ENCODE measurements at regions not wholly inside any gene's neighbourhood (a gene's known extent, or its start where the extent isn't known, plus 50 kb on each side); places are given as distances from the start of the nearest gene placed in this dataset.

DNA sequence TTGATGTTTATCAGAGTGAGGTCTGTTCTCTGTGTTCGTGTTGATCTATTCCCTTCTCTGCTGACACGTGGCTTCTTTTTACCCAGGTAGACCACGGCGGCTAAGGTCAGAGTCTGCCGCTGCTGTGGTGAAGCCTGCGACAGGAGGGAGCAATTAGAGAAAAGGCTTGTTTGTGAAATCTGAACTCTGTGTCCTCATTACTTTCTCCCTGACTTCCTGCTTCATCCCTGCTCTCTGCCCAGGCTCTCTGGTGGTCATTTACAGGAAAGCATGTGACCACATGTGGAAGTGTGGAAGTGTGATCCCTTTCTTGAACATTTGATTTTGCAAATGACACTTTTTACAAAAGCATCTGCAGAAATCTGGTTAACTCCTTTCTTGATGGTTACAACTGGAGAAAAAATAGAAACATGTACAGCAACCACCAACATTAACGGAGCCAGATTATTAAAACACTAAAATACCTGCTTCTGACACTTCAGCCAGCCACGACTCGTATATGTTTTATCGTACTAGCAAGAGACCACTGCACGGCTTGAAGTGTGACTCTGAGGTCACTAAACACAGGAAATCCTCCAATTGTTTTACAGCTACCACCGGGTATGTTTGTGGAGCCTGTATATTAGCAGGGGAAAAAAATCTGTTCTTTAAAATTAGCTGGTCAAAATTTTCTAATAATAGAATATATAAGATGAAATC lies 388.6 kb upstream of the TMPO start:
- no peak for ATAC-seq
- H3K36me3 ChIP-seq: no peaks in the 10 kb centered on the region
- H3K4me1 ChIP-seq: peaks cover 0 to 9% of the 10 kb centered on the region in 2 donors
- no peak overlapping the region for H3K4me3 ChIP-seq
- TF ChIP-seq POLR2A (IDR thresholded peaks at IDR 0.05): no peak
- TF ChIP-seq, protein P1, sequence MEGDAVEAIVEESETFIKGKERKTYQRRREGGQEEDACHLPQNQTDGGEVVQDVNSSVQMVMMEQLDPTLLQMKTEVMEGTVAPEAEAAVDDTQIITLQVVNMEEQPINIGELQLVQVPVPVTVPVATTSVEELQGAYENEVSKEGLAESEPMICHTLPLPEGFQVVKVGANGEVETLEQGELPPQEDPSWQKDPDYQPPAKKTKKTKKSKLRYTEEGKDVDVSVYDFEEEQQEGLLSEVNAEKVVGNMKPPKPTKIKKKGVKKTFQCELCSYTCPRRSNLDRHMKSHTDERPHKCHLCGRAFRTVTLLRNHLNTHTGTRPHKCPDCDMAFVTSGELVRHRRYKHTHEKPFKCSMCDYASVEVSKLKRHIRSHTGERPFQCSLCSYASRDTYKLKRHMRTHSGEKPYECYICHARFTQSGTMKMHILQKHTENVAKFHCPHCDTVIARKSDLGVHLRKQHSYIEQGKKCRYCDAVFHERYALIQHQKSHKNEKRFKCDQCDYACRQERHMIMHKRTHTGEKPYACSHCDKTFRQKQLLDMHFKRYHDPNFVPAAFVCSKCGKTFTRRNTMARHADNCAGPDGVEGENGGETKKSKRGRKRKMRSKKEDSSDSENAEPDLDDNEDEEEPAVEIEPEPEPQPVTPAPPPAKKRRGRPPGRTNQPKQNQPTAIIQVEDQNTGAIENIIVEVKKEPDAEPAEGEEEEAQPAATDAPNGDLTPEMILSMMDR (IDR thresholded peaks at IDR 0.05 in 4 of 5, conservative IDR thresholded peaks at IDR 0.05 in 1 of 5): no peak
- in situ Hi-C loops (cut with MboI; ENCODE audit: low sequenced_read_pairs in 4 of 4) (no loop called here), intact Hi-C loops (cut with DNase I; ENCODE audit: low total_unique reads) (no loop called here)
- H3K27me3 ChIP-seq: no peaks in the 10 kb centered on the region
- DNase-seq: no peak
- H3K9me3 ChIP-seq: no peaks in the 10 kb centered on the region
- H3K27ac ChIP-seq: peak overlapping the region in 2 of 4 donors; percentile 28 to 50

DNA sequence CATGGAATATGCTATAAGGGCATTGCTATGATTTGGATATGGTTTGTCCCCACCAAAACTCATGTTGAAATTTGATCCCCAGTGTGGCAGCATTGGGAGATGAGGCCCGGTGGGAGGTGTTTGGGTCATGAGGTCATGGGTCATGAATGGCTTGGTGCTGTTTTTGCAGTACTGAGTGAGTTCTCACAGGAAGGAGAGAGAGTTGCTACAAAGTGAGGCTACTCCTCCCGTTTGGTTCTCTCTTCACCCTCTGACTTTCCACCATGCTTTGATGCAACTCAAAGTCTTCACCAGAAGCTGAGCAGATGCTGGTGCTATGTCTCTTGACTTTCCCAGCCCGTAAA lies 388.1 kb upstream of the TMPO start:
- ATAC-seq: no peak
- Histone ChIP-seq H3K27ac (peak overlapping the region in 2 of 4 donors; percentile 24 to 50), H3K4me1 (peaks cover 0 to 9% of the 10 kb centered on the region in 2 donors), H3K4me3 (no peak overlapping the region), H3K27me3 (no peaks in the 10 kb centered on the region), H3K9me3 (no peaks in the 10 kb centered on the region), H3K36me3 (no peaks in the 10 kb centered on the region)
- no peak for TF ChIP-seq POLR2A (IDR thresholded peaks at IDR 0.05)
- TF ChIP-seq, protein P1 (IDR thresholded peaks at IDR 0.05 in 4 of 5, conservative IDR thresholded peaks at IDR 0.05 in 1 of 5): no peak
- intact Hi-C loops (cut with DNase I; ENCODE audit: low total_unique reads) (no loop called here), in situ Hi-C loops (cut with MboI; ENCODE audit: low sequenced_read_pairs in 4 of 4) (no loop called here)
- DNase-seq: no peak

DNA sequence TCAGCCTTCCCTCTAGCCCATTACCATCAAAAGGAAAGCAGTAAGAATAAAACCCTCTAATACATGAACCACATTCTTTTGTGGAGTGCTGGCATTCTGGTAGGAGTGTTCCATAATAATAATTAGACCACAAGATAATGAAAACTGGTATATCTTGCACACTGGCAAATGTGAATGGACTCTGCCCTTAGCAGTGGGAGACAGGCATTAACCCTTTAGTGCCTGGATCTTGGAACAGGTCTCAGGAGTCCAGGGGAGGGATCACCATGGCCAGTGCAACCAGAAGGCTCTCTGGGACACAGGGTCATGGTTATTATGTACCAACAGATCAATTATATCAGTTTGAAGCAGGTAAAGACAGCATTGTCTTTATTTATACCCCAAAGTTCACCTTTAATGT lies 387.5 kb upstream of the TMPO start:
- H3K4me1 ChIP-seq: peaks cover 0 to 6% of the 10 kb centered on the region in 2 donors
- H3K9me3 ChIP-seq: no peaks in the 10 kb centered on the region
- no peak for ATAC-seq
- H3K4me3 ChIP-seq: no peak overlapping the region
- DNase-seq: no peak
- H3K36me3 ChIP-seq: no peaks in the 10 kb centered on the region
- no peaks in the 10 kb centered on the region for H3K27me3 ChIP-seq
- intact Hi-C loops (cut with DNase I; ENCODE audit: low total_unique reads): no loop called here
- H3K27ac ChIP-seq: peak overlapping the region in 2 of 4 donors; percentile 24 to 50
- TF ChIP-seq, protein P1 (IDR thresholded peaks at IDR 0.05 in 4 of 5, conservative IDR thresholded peaks at IDR 0.05 in 1 of 5): no peak
- TF ChIP-seq POLR2A (IDR thresholded peaks at IDR 0.05): no peak
- in situ Hi-C loops (cut with MboI; ENCODE audit: low sequenced_read_pairs in 4 of 4): no loop called here

DNA sequence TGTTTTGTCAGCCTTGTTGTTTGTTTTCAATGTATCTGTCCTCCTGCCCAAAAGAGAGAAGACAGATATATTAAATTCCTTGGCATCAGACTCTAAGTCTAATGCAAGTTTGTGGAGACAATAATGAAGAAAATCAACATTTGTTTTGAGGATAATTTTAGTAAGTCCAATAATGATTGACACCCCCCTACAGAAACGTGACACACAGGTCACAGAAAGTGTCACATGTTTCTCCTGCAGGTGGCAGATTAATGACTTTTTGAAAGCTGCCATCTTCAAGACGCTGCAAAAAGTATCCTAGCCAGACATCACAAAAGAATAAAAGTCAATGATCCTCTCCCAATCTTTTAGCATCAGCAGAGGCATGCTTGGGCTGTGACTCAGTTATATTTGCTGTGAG lies 378.8 kb upstream of the TMPO start:
- Histone ChIP-seq H3K4me3 (no peak overlapping the region), H3K4me1 (no peaks in the 10 kb centered on the region), H3K27me3 (no peaks in the 10 kb centered on the region), H3K9me3 (no peaks in the 10 kb centered on the region), H3K27ac (no peak overlapping the region), H3K36me3 (no peaks in the 10 kb centered on the region)
- in situ Hi-C loops (cut with MboI; ENCODE audit: low sequenced_read_pairs in 4 of 4): no loop called here
- TF ChIP-seq POLR2A (IDR thresholded peaks at IDR 0.05): no peak
- TF ChIP-seq, protein P1 (IDR thresholded peaks at IDR 0.05 in 4 of 5, conservative IDR thresholded peaks at IDR 0.05 in 1 of 5): no peak
- intact Hi-C loops (cut with DNase I; ENCODE audit: low total_unique reads): no loop called here
- DNase-seq: no peak
- ATAC-seq: no peak

DNA sequence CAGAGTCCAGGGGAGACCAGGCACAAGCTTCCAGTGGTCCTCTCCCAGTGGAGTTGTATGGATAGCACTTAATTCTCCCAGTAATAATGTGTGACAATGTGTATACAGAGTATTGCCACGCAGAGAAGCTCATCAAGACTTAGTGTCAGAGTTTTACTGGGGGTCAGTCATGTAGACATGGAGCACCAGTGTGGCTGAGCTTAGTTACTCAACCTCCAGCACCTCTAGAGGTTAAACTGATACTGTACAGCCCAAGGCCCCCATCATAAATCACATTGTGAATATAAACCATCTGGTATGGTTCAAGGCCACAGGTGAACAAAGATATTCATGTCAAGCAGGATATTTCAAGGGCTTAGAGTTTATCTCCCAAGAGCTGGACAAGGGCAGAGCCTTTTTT lies 378.1 kb upstream of the TMPO start:
- no peak for ATAC-seq
- no peaks in the 10 kb centered on the region for H3K36me3 ChIP-seq
- no peaks in the 10 kb centered on the region for H3K9me3 ChIP-seq
- H3K4me3 ChIP-seq: no peak overlapping the region
- DNase-seq: no peak
- no peak overlapping the region for H3K27ac ChIP-seq
- no peaks in the 10 kb centered on the region for H3K27me3 ChIP-seq
- TF ChIP-seq, protein P1 (IDR thresholded peaks at IDR 0.05 in 4 of 5, conservative IDR thresholded peaks at IDR 0.05 in 1 of 5): no peak
- no peak for TF ChIP-seq POLR2A (IDR thresholded peaks at IDR 0.05)
- no peaks in the 10 kb centered on the region for H3K4me1 ChIP-seq
- intact Hi-C loops (cut with DNase I; ENCODE audit: low total_unique reads) (no loop called here), in situ Hi-C loops (cut with MboI; ENCODE audit: low sequenced_read_pairs in 4 of 4) (no loop called here)
